SK-N-SH (cell line): ENCODE measurements at regions not wholly inside any gene's neighbourhood (a gene's known extent, or its start where the extent isn't known, plus 50 kb on each side); places are given as distances from the start of the nearest gene placed in this dataset.

Experiments
- CTCF ChIA-PET: fragments of 300-600, 350-600 bp; formaldehyde crosslinking; extraction: SDS; loops from one replicate; lab custom pipeline; 2021; lab: Yijun Ruan, JAX
- POLR2A ChIA-PET: fragments of 350-600 bp; sonication (Branson Sonifier 250); formaldehyde crosslinking; extraction: SDS; loops from one replicate; lab custom pipeline; 2020; ENCODE audit warnings: antibody characterized with exemption, inconsistent platforms; lab: Yijun Ruan, JAX
- DNase-seq: peaks from one replicate; pipeline ENCODE4 v3.0.0; 2012
- H2AFZ ChIP-seq: fragments of 200-600 bp; sonication (generic); 2 replicates; pipeline ENCODE4 v1.8.1; 2016; ENCODE audit warnings: antibody characterized with exemption, mild to moderate bottlenecking, low read depth
- H3F3A ChIP-seq: fragments of 200-600 bp; sonication (generic); replicated peaks from 2 replicates; pipeline ENCODE3; 2016; ENCODE audit warnings: antibody characterized with exemption, mild to moderate bottlenecking; ENCODE audit not compliant: insufficient read depth
- H3K27ac ChIP-seq, 2 experiments: fragments of 200-500 bp in 1 of 2; fragments of 200-600 bp in 1 of 2; sonication (Bioruptor generic) in 1 of 2; sonication (generic), shearing (Covaris generic) in 1 of 2; 2 replicates each; pipeline versions ENCODE4 v1.5.1 to v1.6.1; 2014 to 2016; ENCODE audit warnings: low read depth in 2 of 2, inconsistent platforms in 1 of 2, low read length in 1 of 2, mild to moderate bottlenecking in 1 of 2, mixed read lengths in 1 of 2
- H3K27me3 ChIP-seq: fragments of 200-600 bp; sonication (generic), shearing (Covaris generic); 2 replicates; pipeline ENCODE4 v1.6.1; 2016; ENCODE audit warnings: mixed run types; ENCODE audit not compliant: insufficient read depth
- H3K36me3 ChIP-seq, 2 experiments: fragments of 200-500 bp in 1 of 2; fragments of 200-600 bp in 1 of 2; sonication (Bioruptor generic) in 1 of 2; sonication (generic) in 1 of 2; replicated peaks in 1 of 2; 2 replicates each; pipeline versions ENCODE3 to v1.5.1; 2014 to 2016; ENCODE audit warnings: low read length in 1 of 2, mild to moderate bottlenecking in 1 of 2; ENCODE audit not compliant: insufficient read depth in 2 of 2, control insufficient read depth in 1 of 2
- H3K4me1 ChIP-seq, 2 experiments: fragments of 200-500 bp in 1 of 2; fragments of 200-600 bp in 1 of 2; sonication (Bioruptor generic) in 1 of 2; sonication (generic), shearing (Covaris generic) in 1 of 2; 2 replicates each; pipeline versions ENCODE4 v1.5.1 to v1.6.1; 2014 to 2016; ENCODE audit warnings: low read depth in 1 of 2, low read length in 1 of 2, mixed run types in 1 of 2; ENCODE audit not compliant: insufficient read depth in 2 of 2, control insufficient read depth in 1 of 2
- H3K4me2 ChIP-seq: fragments of 200-600 bp; sonication (generic), shearing (Covaris generic); 2 replicates; pipeline ENCODE4 v1.6.1; 2017; ENCODE audit warnings: mixed run types
- H3K4me3 ChIP-seq, 2 experiments: fragments of 200-500 bp in 1 of 2; fragments of 200-600 bp in 1 of 2; sonication (Bioruptor generic) in 1 of 2; sonication (generic), shearing (Covaris generic) in 1 of 2; 2 replicates each; pipeline versions ENCODE4 v1.5.1 to v1.8.1; 2014 to 2016; ENCODE audit warnings: low read depth in 2 of 2, inconsistent platforms in 1 of 2, low read length in 1 of 2, mild to moderate bottlenecking in 1 of 2, mixed read lengths in 1 of 2, moderate library complexity in 1 of 2
- H3K79me2 ChIP-seq: fragments of 200-600 bp; sonication (generic); 2 replicates; pipeline ENCODE4 v1.8.1; 2017; ENCODE audit warnings: mild to moderate bottlenecking; ENCODE audit not compliant: insufficient read depth
- H3K9ac ChIP-seq: fragments of 200-600 bp; sonication (generic); 2 replicates; pipeline ENCODE4 v1.6.1; 2017; ENCODE audit warnings: mixed run types
- H3K9me2 ChIP-seq: fragments of 200-600 bp; sonication (generic); 2 replicates; pipeline ENCODE4 v1.6.1; 2017; ENCODE audit warnings: mixed run types
- H3K9me3 ChIP-seq: fragments of 200-600 bp; sonication (generic); 2 replicates; pipeline ENCODE4 v1.6.1; 2017; ENCODE audit warnings: mixed run types, mild to moderate bottlenecking, moderate library complexity
- H4K20me1 ChIP-seq: fragments of 200-600 bp; sonication (generic); 2 replicates; pipeline ENCODE4 v1.6.1; 2017; ENCODE audit warnings: mild to moderate bottlenecking, mixed run types; ENCODE audit not compliant: insufficient read depth
- ELF1 ChIP-seq: IDR thresholded peaks from 2 replicates; pipeline ENCODE4 v1.4.0; 2012
- EP300 ChIP-seq, 2 experiments: IDR thresholded peaks; 2 replicates each; pipeline versions ENCODE4 v1.4.0 to v1.6.1; 2012; ENCODE audit warnings: borderline replicate concordance in 1 of 2, low read depth in 1 of 2, low read length in 1 of 2
- EZH2phosphoT487 ChIP-seq: fragments of 200-600 bp; sonication (generic); IDR thresholded peaks from 2 replicates; pipeline ENCODE4 v1.6.1; 2017; ENCODE audit warnings: low read depth, mixed run types, mild to moderate bottlenecking, antibody characterized with exemption, moderate library complexity, borderline replicate concordance
- FOXM1 ChIP-seq: IDR thresholded peaks from 2 replicates; pipeline ENCODE4 v1.4.0; 2012; ENCODE audit warnings: low read depth, mild to moderate bottlenecking
- GATA2 ChIP-seq: sonication (generic); formaldehyde crosslinking; IDR thresholded peaks from 2 replicates; pipeline ENCODE4 v1.5.0; 2020; ENCODE audit warnings: mild to moderate bottlenecking, missing genetic modification reagents
- MEF2A ChIP-seq: IDR thresholded peaks from 2 replicates; pipeline ENCODE4 v1.4.0; 2012; ENCODE audit warnings: low read depth, borderline replicate concordance
- NFIC ChIP-seq: IDR thresholded peaks from 2 replicates; pipeline ENCODE4 v1.4.0; 2012; ENCODE audit warnings: borderline replicate concordance
- NRF1 ChIP-seq: IDR thresholded peaks from 2 replicates; pipeline ENCODE4 v1.6.1; 2012; ENCODE audit warnings: low read depth, mild to moderate bottlenecking, low read length
- POLR2AphosphoS5 ChIP-seq: IDR thresholded peaks from 2 replicates; pipeline ENCODE4 v1.6.1; 2012; ENCODE audit warnings: low read depth, low read length
- RCOR1 ChIP-seq: fragments of 150-350 bp; IDR thresholded peaks from 2 replicates; pipeline ENCODE4 v1.6.1; 2017; ENCODE audit warnings: antibody characterized with exemption, low read length
- RFX5 ChIP-seq: IDR thresholded peaks from 2 replicates; pipeline ENCODE4 v1.6.1; 2012; ENCODE audit warnings: mild to moderate bottlenecking, improper control_type of control experiment, low read length
- RXRA ChIP-seq: IDR thresholded peaks from 2 replicates; pipeline ENCODE4 v1.4.0; 2012; ENCODE audit warnings: low read depth, mild to moderate bottlenecking, borderline replicate concordance
- SIN3A ChIP-seq: IDR thresholded peaks from 2 replicates; pipeline ENCODE4 v1.6.1; 2012; ENCODE audit warnings: low read depth, mild to moderate bottlenecking, low read length, moderate library complexity, borderline replicate concordance
- SMC3 ChIP-seq: IDR thresholded peaks from 2 replicates; pipeline ENCODE4 v1.6.1; 2012; ENCODE audit warnings: low read depth, low read length, improper control_type of control experiment
- TAF1 ChIP-seq: IDR thresholded peaks from 2 replicates; pipeline ENCODE4 v1.6.1; 2012; ENCODE audit warnings: low read depth, mild to moderate bottlenecking, low read length, moderate library complexity, borderline replicate concordance
- TCF12 ChIP-seq: IDR thresholded peaks from 2 replicates; pipeline ENCODE4 v1.4.0; 2012
- TEAD4 ChIP-seq: IDR thresholded peaks from 2 replicates; pipeline ENCODE4 v1.4.0; 2012; ENCODE audit warnings: mild to moderate bottlenecking, borderline replicate concordance; ENCODE audit not compliant: insufficient read depth
- YY1 ChIP-seq: IDR thresholded peaks from 2 replicates; pipeline ENCODE4 v1.4.0; 2012; ENCODE audit warnings: low read depth, mild to moderate bottlenecking
- WGBS: methylation state at CpG from one replicate; pipeline ENCODE4 v1.1.6; 2017; ENCODE audit warnings: low lambda C conversion rate; 5-methylcytosine and 5-hydroxymethylcytosine counted together
- TF ChIP-seq, protein P1 (sequence below): IDR thresholded peaks from 2 replicates; pipeline ENCODE4 v1.4.0; 2012; ENCODE audit warnings: low read depth, borderline replicate concordance
- TF ChIP-seq, protein P2 (sequence below): fragments of 200-600 bp; sonication (generic); IDR thresholded peaks from 2 replicates; pipeline ENCODE4 v1.6.1; 2017; ENCODE audit warnings: antibody characterized with exemption, mild to moderate bottlenecking, moderate library complexity
- TF ChIP-seq, protein P3 (sequence below): IDR thresholded peaks from 2 replicates; pipeline ENCODE4 v1.4.0; 2012; ENCODE audit warnings: low read depth, borderline replicate concordance
- TF ChIP-seq, protein P4 (sequence below): IDR thresholded peaks from 2 replicates; pipeline ENCODE4; 2012

DNA sequence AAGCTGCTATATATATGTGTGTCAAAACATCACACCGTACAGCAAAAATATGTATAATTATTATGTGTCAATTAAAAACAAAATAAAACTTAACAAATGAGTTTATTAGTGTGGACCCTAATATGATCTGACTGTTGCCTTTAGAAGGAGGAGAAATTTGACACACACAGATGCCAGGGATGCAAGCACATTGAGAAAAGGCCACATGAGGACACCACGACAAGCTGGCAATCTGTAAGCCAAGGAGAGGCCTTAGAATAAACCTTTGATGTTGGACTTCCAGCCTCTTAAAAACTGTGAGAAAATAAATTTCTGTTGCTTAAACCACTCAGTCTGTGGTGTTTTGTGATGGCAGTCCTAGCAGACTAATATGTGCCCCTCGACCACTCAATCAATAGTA lies 214.7 kb downstream of the KCNS3 start (continued):
- TF ChIP-seq, protein P1, sequence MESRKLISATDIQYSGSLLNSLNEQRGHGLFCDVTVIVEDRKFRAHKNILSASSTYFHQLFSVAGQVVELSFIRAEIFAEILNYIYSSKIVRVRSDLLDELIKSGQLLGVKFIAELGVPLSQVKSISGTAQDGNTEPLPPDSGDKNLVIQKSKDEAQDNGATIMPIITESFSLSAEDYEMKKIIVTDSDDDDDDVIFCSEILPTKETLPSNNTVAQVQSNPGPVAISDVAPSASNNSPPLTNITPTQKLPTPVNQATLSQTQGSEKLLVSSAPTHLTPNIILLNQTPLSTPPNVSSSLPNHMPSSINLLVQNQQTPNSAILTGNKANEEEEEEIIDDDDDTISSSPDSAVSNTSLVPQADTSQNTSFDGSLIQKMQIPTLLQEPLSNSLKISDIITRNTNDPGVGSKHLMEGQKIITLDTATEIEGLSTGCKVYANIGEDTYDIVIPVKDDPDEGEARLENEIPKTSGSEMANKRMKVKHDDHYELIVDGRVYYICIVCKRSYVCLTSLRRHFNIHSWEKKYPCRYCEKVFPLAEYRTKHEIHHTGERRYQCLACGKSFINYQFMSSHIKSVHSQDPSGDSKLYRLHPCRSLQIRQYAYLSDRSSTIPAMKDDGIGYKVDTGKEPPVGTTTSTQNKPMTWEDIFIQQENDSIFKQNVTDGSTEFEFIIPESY = no peak
- no peak for TF ChIP-seq NFIC
- TF ChIP-seq, protein P2, sequence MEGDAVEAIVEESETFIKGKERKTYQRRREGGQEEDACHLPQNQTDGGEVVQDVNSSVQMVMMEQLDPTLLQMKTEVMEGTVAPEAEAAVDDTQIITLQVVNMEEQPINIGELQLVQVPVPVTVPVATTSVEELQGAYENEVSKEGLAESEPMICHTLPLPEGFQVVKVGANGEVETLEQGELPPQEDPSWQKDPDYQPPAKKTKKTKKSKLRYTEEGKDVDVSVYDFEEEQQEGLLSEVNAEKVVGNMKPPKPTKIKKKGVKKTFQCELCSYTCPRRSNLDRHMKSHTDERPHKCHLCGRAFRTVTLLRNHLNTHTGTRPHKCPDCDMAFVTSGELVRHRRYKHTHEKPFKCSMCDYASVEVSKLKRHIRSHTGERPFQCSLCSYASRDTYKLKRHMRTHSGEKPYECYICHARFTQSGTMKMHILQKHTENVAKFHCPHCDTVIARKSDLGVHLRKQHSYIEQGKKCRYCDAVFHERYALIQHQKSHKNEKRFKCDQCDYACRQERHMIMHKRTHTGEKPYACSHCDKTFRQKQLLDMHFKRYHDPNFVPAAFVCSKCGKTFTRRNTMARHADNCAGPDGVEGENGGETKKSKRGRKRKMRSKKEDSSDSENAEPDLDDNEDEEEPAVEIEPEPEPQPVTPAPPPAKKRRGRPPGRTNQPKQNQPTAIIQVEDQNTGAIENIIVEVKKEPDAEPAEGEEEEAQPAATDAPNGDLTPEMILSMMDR = no peak

DNA sequence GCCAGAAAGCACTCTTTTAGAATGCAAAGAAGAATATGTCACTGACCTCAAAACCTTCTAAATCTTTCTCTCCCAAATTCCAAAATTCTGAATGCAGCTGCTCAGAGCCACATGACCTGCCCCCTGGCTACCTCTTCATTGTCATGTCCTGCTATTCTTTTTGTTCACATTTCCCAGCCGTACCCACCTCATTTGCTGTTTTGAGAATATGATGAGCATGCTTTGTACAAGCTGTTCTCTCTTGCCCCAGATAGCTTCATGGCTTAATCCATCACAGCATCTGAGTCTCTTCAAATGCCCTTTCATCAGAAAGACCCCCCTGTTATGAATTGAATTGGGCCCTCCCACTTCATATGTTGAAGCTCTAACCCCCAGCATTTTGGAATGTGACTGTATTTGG lies 214.3 kb downstream of the KCNS3 start:
- 0% methylated on average over 1 of the region's 1 CpG for WGBS
- H3K9ac ChIP-seq = no peak overlapping the region
- no peak for DNase-seq
- H3K27ac ChIP-seq = no peak overlapping the region
- H3K36me3 ChIP-seq = no peaks in the 10 kb centered on the region
- no peak overlapping the region for H3K4me3 ChIP-seq
- no peaks in the 10 kb centered on the region for H3F3A ChIP-seq
- H4K20me1 ChIP-seq = no peaks in the 10 kb centered on the region
- H3K9me3 ChIP-seq = no peaks in the 10 kb centered on the region
- H3K9me2 ChIP-seq = no peaks in the 10 kb centered on the region
- no peaks in the 10 kb centered on the region for H3K27me3 ChIP-seq
- CTCF ChIA-PET = no interaction called here
- no peak overlapping the region for H3K4me2 ChIP-seq
- TF ChIP-seq RXRA = no peak
- TF ChIP-seq NRF1 = no peak
- no peak for TF ChIP-seq ELF1
- no peak for TF ChIP-seq TAF1
- POLR2A ChIA-PET = no interaction called here
- H2AFZ ChIP-seq = no peak overlapping the region
- H3K4me1 ChIP-seq = no peaks in the 10 kb centered on the region
- H3K79me2 ChIP-seq = no peaks in the 10 kb centered on the region

DNA sequence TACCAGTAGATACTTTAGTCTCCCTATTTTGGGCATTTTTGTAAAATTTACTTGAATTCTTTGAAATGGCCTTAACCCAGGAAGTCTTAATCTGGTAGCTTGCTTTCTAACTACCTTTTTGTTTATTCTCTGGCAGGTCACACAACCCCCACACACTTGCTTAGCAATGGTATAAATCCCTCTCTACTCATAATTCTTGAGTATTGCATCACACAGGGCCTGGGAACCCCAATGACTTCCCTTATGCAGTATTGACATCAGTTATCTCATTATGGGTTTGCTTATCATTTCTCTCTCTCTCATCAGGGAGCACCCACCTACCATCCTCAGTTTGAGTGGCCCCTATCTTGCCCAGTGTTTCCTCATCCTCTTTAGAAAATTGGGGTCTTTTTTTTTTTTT lies 207.1 kb downstream of the KCNS3 start:
- TF ChIP-seq POLR2AphosphoS5 = no peak
- no peak for TF ChIP-seq RFX5
- no peak for TF ChIP-seq EP300 (IDR thresholded peaks at IDR 0.05; ENCODE audit: borderline replicate concordance in 1 of 2, low read depth in 1 of 2, low read length in 1 of 2)
- TF ChIP-seq NRF1 = no peak
- no peak for TF ChIP-seq SIN3A
- TF ChIP-seq YY1 = no peak
- no peak for TF ChIP-seq MEF2A
- TF ChIP-seq RCOR1 = no peak
- TF ChIP-seq, protein P3, sequence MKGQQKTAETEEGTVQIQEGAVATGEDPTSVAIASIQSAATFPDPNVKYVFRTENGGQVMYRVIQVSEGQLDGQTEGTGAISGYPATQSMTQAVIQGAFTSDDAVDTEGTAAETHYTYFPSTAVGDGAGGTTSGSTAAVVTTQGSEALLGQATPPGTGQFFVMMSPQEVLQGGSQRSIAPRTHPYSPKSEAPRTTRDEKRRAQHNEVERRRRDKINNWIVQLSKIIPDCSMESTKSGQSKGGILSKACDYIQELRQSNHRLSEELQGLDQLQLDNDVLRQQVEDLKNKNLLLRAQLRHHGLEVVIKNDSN = no peak
- TF ChIP-seq, protein P4, sequence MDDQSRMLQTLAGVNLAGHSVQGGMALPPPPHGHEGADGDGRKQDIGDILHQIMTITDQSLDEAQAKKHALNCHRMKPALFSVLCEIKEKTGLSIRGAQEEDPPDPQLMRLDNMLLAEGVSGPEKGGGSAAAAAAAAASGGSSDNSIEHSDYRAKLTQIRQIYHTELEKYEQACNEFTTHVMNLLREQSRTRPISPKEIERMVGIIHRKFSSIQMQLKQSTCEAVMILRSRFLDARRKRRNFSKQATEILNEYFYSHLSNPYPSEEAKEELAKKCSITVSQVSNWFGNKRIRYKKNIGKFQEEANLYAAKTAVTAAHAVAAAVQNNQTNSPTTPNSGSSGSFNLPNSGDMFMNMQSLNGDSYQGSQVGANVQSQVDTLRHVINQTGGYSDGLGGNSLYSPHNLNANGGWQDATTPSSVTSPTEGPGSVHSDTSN = no peak
- no peak for TF ChIP-seq ELF1
- no peak for TF ChIP-seq TEAD4
- no peak for TF ChIP-seq GATA2 (CRISPR knock-in tag)
- no peak for TF ChIP-seq TCF12
- TF ChIP-seq EZH2phosphoT487 = no peak
- no peak for TF ChIP-seq FOXM1
- no peak for TF ChIP-seq SMC3
- ChIA-PET CTCF (no interaction called here), POLR2A (no interaction called here)

More for the DNA sequence above, 207.1 kb downstream of the KCNS3 start:
- H3K36me3 ChIP-seq = no peaks in the 10 kb centered on the region
- H3F3A ChIP-seq = no peaks in the 10 kb centered on the region
- no peaks in the 10 kb centered on the region for H3K9me3 ChIP-seq
- H3K27ac ChIP-seq = no peak overlapping the region
- no peaks in the 10 kb centered on the region for H4K20me1 ChIP-seq
- no peak overlapping the region for H3K9ac ChIP-seq
- H2AFZ ChIP-seq = no peak overlapping the region
- no peaks in the 10 kb centered on the region for H3K79me2 ChIP-seq
- no peak for DNase-seq
- H3K4me1 ChIP-seq = no peaks in the 10 kb centered on the region
- no peak overlapping the region for H3K4me2 ChIP-seq
- H3K9me2 ChIP-seq = no peaks in the 10 kb centered on the region
- no peak overlapping the region for H3K4me3 ChIP-seq
- H3K27me3 ChIP-seq = no peaks in the 10 kb centered on the region
